ENCODE measurements at regions not wholly inside any gene's neighbourhood (a gene's known extent, or its start where the extent isn't known, plus 50 kb on each side); places are given as distances from the start of the nearest gene placed in this dataset.

- H3K27ac ChIP-seq (ENCODE audit: low read depth, low read length): no peak overlapping the region
- no peaks in the 10 kb centered on the region for H3K36me3 ChIP-seq (ENCODE audit: control insufficient read depth, insufficient read depth, low read length)
- no peak overlapping the region for H3K4me3 ChIP-seq (ENCODE audit: low read depth, low read length)
- no peaks in the 10 kb centered on the region for H3K9me3 ChIP-seq (ENCODE audit: control insufficient read depth, insufficient read depth, low read length)
- 88% methylated on average over 1 of the region's 1 CpG for WGBS (ENCODE audit: insufficient coverage)
- H3K27me3 ChIP-seq (ENCODE audit: control insufficient read depth, insufficient read depth, low read length): no peaks in the 10 kb centered on the region
- peaks cover 3% of the 10 kb centered on the region for H3K4me1 ChIP-seq (ENCODE audit: control insufficient read depth, insufficient read depth, low read length)
- DNase-seq (ENCODE audit: low read depth in 4 of 6, low spot score in 6 of 6): peak in 1 of 6 donors; percentile 71
These were observed 331.1 kb upstream of the NFIA start for GRCh38 chr1:60751306-60751705.

- Histone ChIP-seq H3K4me3 (ENCODE audit: low read depth, low read length) (no peak overlapping the region), H3K27me3 (ENCODE audit: control insufficient read depth, insufficient read depth, low read length) (no peaks in the 10 kb centered on the region), H3K4me1 (ENCODE audit: control insufficient read depth, insufficient read depth, low read length) (peaks cover 6% of the 10 kb centered on the region), H3K27ac (ENCODE audit: low read depth, low read length) (peak overlapping the region; percentile 86), H3K9me3 (ENCODE audit: control insufficient read depth, insufficient read depth, low read length) (no peaks in the 10 kb centered on the region), H3K36me3 (ENCODE audit: control insufficient read depth, insufficient read depth, low read length) (no peaks in the 10 kb centered on the region)
- 88% methylated on average over 2 of the region's 5 CpGs for WGBS (ENCODE audit: insufficient coverage)
- DNase-seq (ENCODE audit: low read depth in 4 of 6, low spot score in 6 of 6): no peak
These were observed 335.0 kb upstream of the NFIA start for GRCh38 chr1:60747353-60747752.

GRCh38 chr1:60746278-60746791 is 336.0 kb upstream of the NFIA start:
- Histone ChIP-seq H3K27ac (ENCODE audit: low read depth, low read length) (peak overlapping the region; percentile 86), H3K27me3 (ENCODE audit: control insufficient read depth, insufficient read depth, low read length) (no peaks in the 10 kb centered on the region), H3K4me3 (ENCODE audit: low read depth, low read length) (no peak overlapping the region), H3K36me3 (ENCODE audit: control insufficient read depth, insufficient read depth, low read length) (no peaks in the 10 kb centered on the region), H3K9me3 (ENCODE audit: control insufficient read depth, insufficient read depth, low read length) (no peaks in the 10 kb centered on the region), H3K4me1 (ENCODE audit: control insufficient read depth, insufficient read depth, low read length) (peaks cover 6% of the 10 kb centered on the region)
- WGBS (ENCODE audit: insufficient coverage): 8% methylated on average over 6 of the region's 13 CpGs
- peak; percentile 44 to 90 (median 66) for DNase-seq (ENCODE audit: low read depth in 4 of 6, low spot score in 6 of 6)

GRCh38 chr1:60745484-60745883 is 336.9 kb upstream of the NFIA start:
- DNase-seq (ENCODE audit: low read depth in 4 of 6, low spot score in 6 of 6): peak in 2 of 6 donors; percentile 25 to 36
- 44% methylated on average over 2 of the region's 2 CpGs for WGBS (ENCODE audit: insufficient coverage)
- peak overlapping the region; percentile 86 for H3K27ac ChIP-seq (ENCODE audit: low read depth, low read length)

GRCh38 chr1:60742339-60742738 is 340.0 kb upstream of the NFIA start:
- Histone ChIP-seq H3K4me3 (ENCODE audit: low read depth, low read length) (no peak overlapping the region), H3K27ac (ENCODE audit: low read depth, low read length) (no peak overlapping the region), H3K4me1 (ENCODE audit: control insufficient read depth, insufficient read depth, low read length) (peaks cover 6% of the 10 kb centered on the region), H3K9me3 (ENCODE audit: control insufficient read depth, insufficient read depth, low read length) (no peaks in the 10 kb centered on the region), H3K27me3 (ENCODE audit: control insufficient read depth, insufficient read depth, low read length) (no peaks in the 10 kb centered on the region), H3K36me3 (ENCODE audit: control insufficient read depth, insufficient read depth, low read length) (no peaks in the 10 kb centered on the region)
- no peak for DNase-seq (ENCODE audit: low read depth in 4 of 6, low spot score in 6 of 6)
- no CpG with 5 or more reads among the region's 4 CpGs for WGBS (ENCODE audit: insufficient coverage)

More at GRCh38 chr1:60745484-60745883, 336.9 kb upstream of the NFIA start:
- no peaks in the 10 kb centered on the region for H3K9me3 ChIP-seq (ENCODE audit: control insufficient read depth, insufficient read depth, low read length)
- peaks cover 6% of the 10 kb centered on the region for H3K4me1 ChIP-seq (ENCODE audit: control insufficient read depth, insufficient read depth, low read length)
- H3K27me3 ChIP-seq (ENCODE audit: control insufficient read depth, insufficient read depth, low read length): no peaks in the 10 kb centered on the region
- H3K36me3 ChIP-seq (ENCODE audit: control insufficient read depth, insufficient read depth, low read length): no peaks in the 10 kb centered on the region
- no peak overlapping the region for H3K4me3 ChIP-seq (ENCODE audit: low read depth, low read length)

GRCh38 chr1:60740154-60740553 is 342.2 kb upstream of the NFIA start:
- Histone ChIP-seq H3K4me1 (ENCODE audit: control insufficient read depth, insufficient read depth, low read length) (no peaks in the 10 kb centered on the region), H3K27me3 (ENCODE audit: control insufficient read depth, insufficient read depth, low read length) (no peaks in the 10 kb centered on the region), H3K9me3 (ENCODE audit: control insufficient read depth, insufficient read depth, low read length) (no peaks in the 10 kb centered on the region), H3K36me3 (ENCODE audit: control insufficient read depth, insufficient read depth, low read length) (no peaks in the 10 kb centered on the region), H3K4me3 (ENCODE audit: low read depth, low read length) (no peak overlapping the region), H3K27ac (ENCODE audit: low read depth, low read length) (no peak overlapping the region)
- no peak for DNase-seq (ENCODE audit: low read depth in 4 of 6, low spot score in 6 of 6)
- WGBS (ENCODE audit: insufficient coverage): 100% methylated on average over 1 of the region's 2 CpGs

GRCh38 chr1:60739729-60740128 is 342.6 kb upstream of the NFIA start:
- H3K4me1 ChIP-seq (ENCODE audit: control insufficient read depth, insufficient read depth, low read length): no peaks in the 10 kb centered on the region
- DNase-seq (ENCODE audit: low read depth in 4 of 6, low spot score in 6 of 6): no peak

GRCh38 chr1:60732977-60733401 is 349.4 kb upstream of the NFIA start:
- Histone ChIP-seq H3K27me3 (ENCODE audit: control insufficient read depth, insufficient read depth, low read length) (no peaks in the 10 kb centered on the region), H3K36me3 (ENCODE audit: control insufficient read depth, insufficient read depth, low read length) (no peaks in the 10 kb centered on the region), H3K4me3 (ENCODE audit: low read depth, low read length) (no peak overlapping the region), H3K27ac (ENCODE audit: low read depth, low read length) (no peak overlapping the region), H3K4me1 (ENCODE audit: control insufficient read depth, insufficient read depth, low read length) (peaks cover 3% of the 10 kb centered on the region), H3K9me3 (ENCODE audit: control insufficient read depth, insufficient read depth, low read length) (no peaks in the 10 kb centered on the region)
- 94% methylated on average over 3 of the region's 3 CpGs for WGBS (ENCODE audit: insufficient coverage)
- no peak for DNase-seq (ENCODE audit: low read depth in 4 of 6, low spot score in 6 of 6)

More at GRCh38 chr1:60739729-60740128, 342.6 kb upstream of the NFIA start:
- Histone ChIP-seq H3K36me3 (ENCODE audit: control insufficient read depth, insufficient read depth, low read length) (no peaks in the 10 kb centered on the region), H3K27ac (ENCODE audit: low read depth, low read length) (no peak overlapping the region), H3K9me3 (ENCODE audit: control insufficient read depth, insufficient read depth, low read length) (no peaks in the 10 kb centered on the region), H3K27me3 (ENCODE audit: control insufficient read depth, insufficient read depth, low read length) (no peaks in the 10 kb centered on the region), H3K4me3 (ENCODE audit: low read depth, low read length) (no peak overlapping the region)

GRCh38 chr1:60731321-60731720 is 351.0 kb upstream of the NFIA start:
- H3K4me3 ChIP-seq (ENCODE audit: low read depth, low read length): no peak overlapping the region
- H3K36me3 ChIP-seq (ENCODE audit: control insufficient read depth, insufficient read depth, low read length): no peaks in the 10 kb centered on the region
- no peaks in the 10 kb centered on the region for H3K9me3 ChIP-seq (ENCODE audit: control insufficient read depth, insufficient read depth, low read length)
- peaks cover 3% of the 10 kb centered on the region for H3K4me1 ChIP-seq (ENCODE audit: control insufficient read depth, insufficient read depth, low read length)
- no CpG with 5 or more reads among the region's 1 CpG for WGBS (ENCODE audit: insufficient coverage)
- H3K27me3 ChIP-seq (ENCODE audit: control insufficient read depth, insufficient read depth, low read length): no peaks in the 10 kb centered on the region
- no peak overlapping the region for H3K27ac ChIP-seq (ENCODE audit: low read depth, low read length)
- no peak for DNase-seq (ENCODE audit: low read depth in 4 of 6, low spot score in 6 of 6)

- no peak for DNase-seq (ENCODE audit: low read depth in 4 of 6, low spot score in 6 of 6)
- Histone ChIP-seq H3K27ac (ENCODE audit: low read depth, low read length) (no peak overlapping the region), H3K36me3 (ENCODE audit: control insufficient read depth, insufficient read depth, low read length) (no peaks in the 10 kb centered on the region), H3K4me3 (ENCODE audit: low read depth, low read length) (no peak overlapping the region), H3K4me1 (ENCODE audit: control insufficient read depth, insufficient read depth, low read length) (no peaks in the 10 kb centered on the region), H3K27me3 (ENCODE audit: control insufficient read depth, insufficient read depth, low read length) (no peaks in the 10 kb centered on the region), H3K9me3 (ENCODE audit: control insufficient read depth, insufficient read depth, low read length) (peaks cover 1% of the 10 kb centered on the region)
- 88% methylated on average over 1 of the region's 1 CpG for WGBS (ENCODE audit: insufficient coverage)
These were observed 354.8 kb upstream of the NFIA start for GRCh38 chr1:60727552-60727951.

Measured in spinal cord (tissue), 9 donors.